ENCODE measurements at regions not wholly inside any gene's neighbourhood (a gene's known extent, or its start where the extent isn't known, plus 50 kb on each side); places are given as distances from the start of the nearest gene placed in this dataset.
A peak's percentile ranks its signal among the peaks of the same experiment; 100 is the strongest.

- in situ Hi-C loops (cut with HindIII; ENCODE audit: low sequenced_read_pairs), result no loop called here
- DNase-seq (ENCODE audit: low read depth), result no peak
- H3K4me3 ChIP-seq (ENCODE audit: low read depth, low read length), result no peak overlapping the region
- TF ChIP-seq, protein P1, sequence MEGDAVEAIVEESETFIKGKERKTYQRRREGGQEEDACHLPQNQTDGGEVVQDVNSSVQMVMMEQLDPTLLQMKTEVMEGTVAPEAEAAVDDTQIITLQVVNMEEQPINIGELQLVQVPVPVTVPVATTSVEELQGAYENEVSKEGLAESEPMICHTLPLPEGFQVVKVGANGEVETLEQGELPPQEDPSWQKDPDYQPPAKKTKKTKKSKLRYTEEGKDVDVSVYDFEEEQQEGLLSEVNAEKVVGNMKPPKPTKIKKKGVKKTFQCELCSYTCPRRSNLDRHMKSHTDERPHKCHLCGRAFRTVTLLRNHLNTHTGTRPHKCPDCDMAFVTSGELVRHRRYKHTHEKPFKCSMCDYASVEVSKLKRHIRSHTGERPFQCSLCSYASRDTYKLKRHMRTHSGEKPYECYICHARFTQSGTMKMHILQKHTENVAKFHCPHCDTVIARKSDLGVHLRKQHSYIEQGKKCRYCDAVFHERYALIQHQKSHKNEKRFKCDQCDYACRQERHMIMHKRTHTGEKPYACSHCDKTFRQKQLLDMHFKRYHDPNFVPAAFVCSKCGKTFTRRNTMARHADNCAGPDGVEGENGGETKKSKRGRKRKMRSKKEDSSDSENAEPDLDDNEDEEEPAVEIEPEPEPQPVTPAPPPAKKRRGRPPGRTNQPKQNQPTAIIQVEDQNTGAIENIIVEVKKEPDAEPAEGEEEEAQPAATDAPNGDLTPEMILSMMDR (IDR thresholded peaks at IDR 0.05; ENCODE audit: low read depth, low read length, missing control alignments), result peak; percentile 64
Observed at GRCh38 chr4:24476282-24476681, 108.1 kb downstream of the DHX15 start.

DNA sequence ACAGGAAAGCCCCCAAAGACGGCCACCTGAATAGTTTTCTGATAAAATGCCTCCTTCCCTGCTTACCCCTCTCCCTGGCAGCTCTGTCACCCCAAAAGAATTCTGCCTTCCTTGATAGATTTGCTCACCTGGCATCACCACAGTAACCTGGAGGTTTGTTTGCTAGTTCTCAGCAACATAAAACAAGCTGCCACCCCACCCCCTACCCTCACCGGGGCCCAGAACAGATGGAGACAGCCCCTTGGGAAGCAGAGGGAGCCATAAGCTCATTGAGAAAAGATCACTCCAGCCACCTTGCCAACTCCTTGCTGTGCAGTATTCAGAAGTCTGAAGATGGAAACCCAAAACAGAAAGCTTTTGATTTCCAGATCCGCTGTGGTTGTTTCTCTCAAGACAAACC is 108.6 kb downstream of the DHX15 start:
- H3K4me3 ChIP-seq (ENCODE audit: low read depth, low read length), result no peak overlapping the region
- DNase-seq (ENCODE audit: low read depth), result no peak
- TF ChIP-seq, protein P1 (IDR thresholded peaks at IDR 0.05; ENCODE audit: low read depth, low read length, missing control alignments), result no peak
- in situ Hi-C loops (cut with HindIII; ENCODE audit: low sequenced_read_pairs), result no loop called here

- peak overlapping the region; percentile 56 for H3K4me3 ChIP-seq (ENCODE audit: low read depth, low read length)
- TF ChIP-seq, protein P1 (IDR thresholded peaks at IDR 0.05; ENCODE audit: low read depth, low read length, missing control alignments), result no peak
- no peak for DNase-seq (ENCODE audit: low read depth)
- in situ Hi-C loops (cut with HindIII; ENCODE audit: low sequenced_read_pairs), result no loop called here
Observed at GRCh38 chr4:24473309-24473721, 111.0 kb downstream of the DHX15 start.

DNA sequence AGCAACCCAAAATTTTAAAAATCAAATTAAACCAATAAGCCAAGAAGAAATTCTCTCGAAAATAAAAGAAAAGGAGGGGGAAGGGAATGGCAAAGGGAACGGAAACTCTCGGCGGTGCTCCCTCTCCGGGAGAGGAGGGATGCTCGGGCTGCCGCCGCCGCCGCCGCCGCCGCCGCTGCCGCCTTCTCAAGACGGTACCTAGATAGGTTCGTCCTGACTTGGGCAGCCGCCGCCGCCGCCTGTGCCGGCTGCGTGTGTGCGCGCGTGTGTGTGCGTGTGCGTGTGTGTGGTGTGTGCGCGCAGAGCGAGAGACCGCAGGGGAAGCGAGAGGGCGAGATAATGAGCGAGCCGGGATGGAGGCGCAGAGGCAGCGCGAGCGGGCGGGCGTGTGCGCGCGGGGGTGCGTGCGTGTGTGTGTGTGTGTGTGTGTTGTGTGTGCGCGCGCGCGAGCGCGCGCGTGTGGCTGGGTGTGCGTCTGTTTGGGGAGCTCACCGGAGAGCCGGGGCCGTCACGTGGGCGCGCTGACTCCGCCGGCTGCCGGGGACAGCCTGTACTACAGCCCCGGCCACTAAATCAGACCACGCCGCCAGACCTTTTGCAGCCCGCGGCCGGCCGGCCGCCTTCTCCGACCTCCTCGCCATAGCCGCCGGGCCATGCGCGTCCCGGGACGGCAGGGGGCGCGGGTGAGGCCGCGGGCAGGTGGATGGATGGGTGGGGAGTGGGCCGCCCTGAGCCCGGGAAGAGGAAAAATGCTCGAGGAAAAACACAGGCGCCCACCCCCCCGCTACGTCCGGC is 111.6 kb downstream of the DHX15 start:
- DNase-seq (ENCODE audit: low read depth), result no peak
- TF ChIP-seq, protein P1 (IDR thresholded peaks at IDR 0.05; ENCODE audit: low read depth, low read length, missing control alignments), result peak; percentile 76
- peak overlapping the region; percentile 56 for H3K4me3 ChIP-seq (ENCODE audit: low read depth, low read length)
- in situ Hi-C loops (cut with HindIII; ENCODE audit: low sequenced_read_pairs), result no loop called here

- H3K4me3 ChIP-seq (ENCODE audit: low read depth, low read length), result peak overlapping the region; percentile 56
- no peak for DNase-seq (ENCODE audit: low read depth)
- TF ChIP-seq, protein P1 (IDR thresholded peaks at IDR 0.05; ENCODE audit: low read depth, low read length, missing control alignments), result no peak
- in situ Hi-C loops (cut with HindIII; ENCODE audit: low sequenced_read_pairs), result no loop called here
Observed at GRCh38 chr4:24472161-24472510, 112.2 kb downstream of the DHX15 start.

DNA sequence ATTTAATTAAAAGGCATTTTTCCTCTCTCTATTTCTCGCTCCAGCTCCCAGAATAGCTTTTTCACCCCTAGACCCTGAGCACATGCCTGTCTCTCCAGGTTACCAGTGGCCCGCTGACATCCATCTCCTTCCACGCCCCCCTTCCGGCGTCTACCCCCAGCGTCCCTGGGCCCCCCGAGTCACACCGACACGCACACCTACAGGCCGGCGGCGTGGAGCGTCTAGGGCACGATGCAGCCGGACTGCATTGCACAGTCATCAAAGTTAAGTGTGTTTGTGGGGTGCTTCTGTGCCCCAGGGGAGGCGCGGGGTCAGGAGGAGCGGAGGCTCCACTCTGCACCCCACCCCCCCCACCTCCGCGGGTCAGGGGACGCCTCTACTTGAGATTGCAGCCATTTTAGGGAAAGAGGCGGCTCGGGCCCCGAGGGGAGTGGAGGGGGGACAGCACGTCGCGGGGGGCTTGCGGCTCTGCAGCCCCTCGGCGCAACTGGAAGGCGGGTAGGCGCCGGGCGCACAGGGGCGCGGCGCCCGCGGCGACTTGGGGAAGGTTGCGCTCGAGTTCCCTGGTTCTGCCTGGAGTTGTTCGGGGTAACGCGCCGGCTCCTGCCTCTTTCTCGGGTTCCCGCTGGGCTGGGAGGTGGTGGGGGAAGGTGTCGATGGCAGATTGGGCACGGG is 112.7 kb downstream of the DHX15 start:
- H3K4me3 ChIP-seq (ENCODE audit: low read depth, low read length), result peak overlapping the region; percentile 56
- DNase-seq (ENCODE audit: low read depth), result no peak
- in situ Hi-C loops (cut with HindIII; ENCODE audit: low sequenced_read_pairs), result no loop called here
- TF ChIP-seq, protein P1 (IDR thresholded peaks at IDR 0.05; ENCODE audit: low read depth, low read length, missing control alignments), result no peak
